HG03565 (cell line): ENCODE measurements at regions not wholly inside any gene's neighbourhood (a gene's known extent, or its start where the extent isn't known, plus 50 kb on each side); places are given as distances from the start of the nearest gene placed in this dataset.

Source experiments
- ATAC-seq: cut with Tn5 transposase; IDR thresholded peaks from one replicate; pipeline ENCODE4 v1.9.1; 2021; ENCODE audit warnings: mild to moderate bottlenecking, moderate library complexity; ENCODE audit not compliant: unreplicated experiment

GRCh38 chr15:29959384-29960137, 123.2 kb upstream of the GOLGA8J start:
- no peak for ATAC-seq

- ATAC-seq = no peak
Measured at GRCh38 chr15:29952225-29952624, 130.0 kb upstream of the TJP1 start.

GRCh38 chr15:29945943-29946596, 123.8 kb upstream of the TJP1 start:
- no peak for ATAC-seq

- no peak for ATAC-seq
Measured at GRCh38 chr15:29944925-29945324, 122.7 kb upstream of the TJP1 start.

GRCh38 chr15:29942548-29942947, 120.3 kb upstream of the TJP1 start:
- no peak for ATAC-seq

GRCh38 chr15:29942143-29942542, 119.9 kb upstream of the TJP1 start:
- no peak for ATAC-seq

- ATAC-seq = no peak
Measured at GRCh38 chr15:29939404-29939803, 117.1 kb upstream of the TJP1 start.

- ATAC-seq = no peak
Measured at GRCh38 chr15:29938361-29939335, 116.4 kb upstream of the TJP1 start.

GRCh38 chr15:29937956-29938355, 115.7 kb upstream of the TJP1 start:
- ATAC-seq = no peak

- no peak for ATAC-seq
Measured at GRCh38 chr15:29936353-29937049, 114.2 kb upstream of the TJP1 start.

- ATAC-seq = no peak
Measured at GRCh38 chr15:29935296-29936004, 113.2 kb upstream of the TJP1 start.

GRCh38 chr15:29934251-29934650, 112.0 kb upstream of the TJP1 start:
- no peak for ATAC-seq

- ATAC-seq = no peak
Measured at GRCh38 chr15:29933042-29933803, 111.0 kb upstream of the TJP1 start.

- no peak for ATAC-seq
Measured at GRCh38 chr15:29926083-29926388, 103.8 kb upstream of the TJP1 start.

GRCh38 chr15:29925227-29926082, 103.2 kb upstream of the TJP1 start:
- ATAC-seq = no peak

- ATAC-seq = no peak
Measured at GRCh38 chr15:29924750-29925149, 102.5 kb upstream of the TJP1 start.

- ATAC-seq = no peak
Measured at GRCh38 chr15:29922191-29922590, 99.9 kb upstream of the TJP1 start.

GRCh38 chr15:29921130-29921601, 98.9 kb upstream of the TJP1 start:
- no peak for ATAC-seq

GRCh38 chr15:29920515-29920914, 98.2 kb upstream of the TJP1 start:
- no peak for ATAC-seq
